ENCODE measurements at regions not wholly inside any gene's neighbourhood (a gene's known extent, or its start where the extent isn't known, plus 50 kb on each side); places are given as distances from the start of the nearest gene placed in this dataset.

DNA sequence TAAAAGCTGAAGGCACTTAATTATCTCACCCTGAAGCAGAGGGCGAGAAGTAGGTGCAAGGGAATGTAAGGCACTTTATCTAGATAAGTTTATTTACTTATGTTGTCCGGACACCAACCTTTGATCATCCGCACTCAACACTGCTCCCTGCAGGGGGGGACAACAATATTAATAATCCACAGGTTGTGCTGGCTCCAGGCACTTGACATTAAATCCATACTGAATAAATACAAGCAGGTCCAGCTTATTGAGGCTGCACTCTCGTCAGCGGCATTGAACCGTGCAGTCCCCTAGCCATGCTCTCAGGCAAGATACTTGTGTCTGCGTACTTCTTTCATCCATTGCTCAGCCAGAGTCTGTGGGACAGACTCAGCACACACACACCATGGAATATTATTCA, 374.5 kb upstream of the NBEA start:
- Histone ChIP-seq H3K36me3 (ENCODE audit: control insufficient read depth in 2 of 2, extremely low read depth in 1 of 2, insufficient read depth in 2 of 2, low read length in 2 of 2) (no peaks in the 10 kb centered on the region), H3K4me1 (ENCODE audit: control insufficient read depth, extremely low read depth, insufficient read depth, low read length) (no peaks in the 10 kb centered on the region), H3K4me3 (replicated peaks in 1 of 3; ENCODE audit: insufficient read depth in 1 of 3, low read depth in 1 of 3, low read length in 3 of 3) (no peak overlapping the region), H3K4me2 (ENCODE audit: insufficient read depth, low read length) (no peak overlapping the region), H3K9me3 (replicated peaks; ENCODE audit: control insufficient read depth, insufficient read depth, low read length) (no peaks in the 10 kb centered on the region), H3K9me1 (replicated peaks; ENCODE audit: control insufficient read depth, extremely low read depth, insufficient read depth, low read length) (no peaks in the 10 kb centered on the region), H3K27ac (ENCODE audit: insufficient read depth, low read depth, low read length) (no peak overlapping the region), H3K79me2 (ENCODE audit: control insufficient read depth, insufficient read depth, low read length) (no peaks in the 10 kb centered on the region), H3K9ac (replicated peaks; ENCODE audit: extremely low read depth, insufficient read depth, low read length) (no peak overlapping the region), H2AFZ (ENCODE audit: low read depth, low read length) (no peak overlapping the region), H3K27me3 (ENCODE audit: control insufficient read depth in 2 of 2, insufficient read depth in 2 of 2, low read length in 2 of 2) (no peaks in the 10 kb centered on the region), H4K20me1 (replicated peaks; ENCODE audit: control insufficient read depth, extremely low read depth, insufficient read depth, low read length) (no peaks in the 10 kb centered on the region)
- CTCF ChIA-PET: no interaction called here
- intact Hi-C loops (cut with micrococcal nuclease) (no loop called here), dilution Hi-C loops (cut with MboI; ENCODE audit: extremely low pct_ligation_motif_present, low sequenced_read_pairs) (no loop called here)
- no TSS peak for BruUV-seq (replicated peaks)
- DNase-seq (ENCODE audit: low read depth, low spot score) (no peak), FAIRE-seq (no peak)
- TF ChIP-seq, protein P1, sequence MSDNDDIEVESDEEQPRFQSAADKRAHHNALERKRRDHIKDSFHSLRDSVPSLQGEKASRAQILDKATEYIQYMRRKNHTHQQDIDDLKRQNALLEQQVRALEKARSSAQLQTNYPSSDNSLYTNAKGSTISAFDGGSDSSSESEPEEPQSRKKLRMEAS (IDR thresholded peaks at IDR 0.05; ENCODE audit: insufficient read depth, insufficient read length): no peak
- TF ChIP-seq, protein P2, sequence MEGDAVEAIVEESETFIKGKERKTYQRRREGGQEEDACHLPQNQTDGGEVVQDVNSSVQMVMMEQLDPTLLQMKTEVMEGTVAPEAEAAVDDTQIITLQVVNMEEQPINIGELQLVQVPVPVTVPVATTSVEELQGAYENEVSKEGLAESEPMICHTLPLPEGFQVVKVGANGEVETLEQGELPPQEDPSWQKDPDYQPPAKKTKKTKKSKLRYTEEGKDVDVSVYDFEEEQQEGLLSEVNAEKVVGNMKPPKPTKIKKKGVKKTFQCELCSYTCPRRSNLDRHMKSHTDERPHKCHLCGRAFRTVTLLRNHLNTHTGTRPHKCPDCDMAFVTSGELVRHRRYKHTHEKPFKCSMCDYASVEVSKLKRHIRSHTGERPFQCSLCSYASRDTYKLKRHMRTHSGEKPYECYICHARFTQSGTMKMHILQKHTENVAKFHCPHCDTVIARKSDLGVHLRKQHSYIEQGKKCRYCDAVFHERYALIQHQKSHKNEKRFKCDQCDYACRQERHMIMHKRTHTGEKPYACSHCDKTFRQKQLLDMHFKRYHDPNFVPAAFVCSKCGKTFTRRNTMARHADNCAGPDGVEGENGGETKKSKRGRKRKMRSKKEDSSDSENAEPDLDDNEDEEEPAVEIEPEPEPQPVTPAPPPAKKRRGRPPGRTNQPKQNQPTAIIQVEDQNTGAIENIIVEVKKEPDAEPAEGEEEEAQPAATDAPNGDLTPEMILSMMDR (IDR thresholded peaks at IDR 0.05; ENCODE audit: extremely low read depth in 1 of 2, insufficient read depth in 1 of 2, low read depth in 1 of 2, low read length in 2 of 2): no peak
- TF ChIP-seq POLR2AphosphoS5 (IDR thresholded peaks at IDR 0.05; ENCODE audit: insufficient read depth, low read depth, low read length) (no peak), FOS (IDR thresholded peaks at IDR 0.05; ENCODE audit: borderline replicate concordance, insufficient read depth, low read length) (no peak), GATA2 (IDR thresholded peaks at IDR 0.05; ENCODE audit: insufficient read depth, insufficient read length, low read depth, low read length) (no peak), EZH2 (IDR thresholded peaks at IDR 0.05; ENCODE audit: borderline replicate concordance, low read depth, low read length, severe bottlenecking) (no peak), POLR2A (IDR thresholded peaks at IDR 0.05; ENCODE audit: low read depth, low read length) (no peak), MYC (IDR thresholded peaks at IDR 0.05; ENCODE audit: low read depth, low read length) (no peak), JUN (IDR thresholded peaks at IDR 0.05; ENCODE audit: borderline replicate concordance, insufficient read depth, insufficient read length, low read depth) (no peak)
- POLR2A ChIA-PET: no interaction called here
